ENCODE measurements at regions not wholly inside any gene's neighbourhood (a gene's known extent, or its start where the extent isn't known, plus 50 kb on each side); places are given as distances from the start of the nearest gene placed in this dataset.
"Not testable (repeated sequence)": the region's sequence is repeated elsewhere in the genome, so short reads cannot be mapped to it uniquely, and the experiment has no call there.

GRCh38 chr12:5305886-5306545 lies 125.9 kb upstream of the NTF3 start:
- Mint-ChIP-seq H3K4me3 (no peak overlapping the region), H3K9me3 (no peaks in the 10 kb centered on the region), H3K36me3 (no peaks in the 10 kb centered on the region), H3K27ac (no peak overlapping the region), H3K27me3 (peaks cover 8% of the 10 kb centered on the region), H3K4me1 (no peaks in the 10 kb centered on the region)
- DNase-seq: no peak

DNA sequence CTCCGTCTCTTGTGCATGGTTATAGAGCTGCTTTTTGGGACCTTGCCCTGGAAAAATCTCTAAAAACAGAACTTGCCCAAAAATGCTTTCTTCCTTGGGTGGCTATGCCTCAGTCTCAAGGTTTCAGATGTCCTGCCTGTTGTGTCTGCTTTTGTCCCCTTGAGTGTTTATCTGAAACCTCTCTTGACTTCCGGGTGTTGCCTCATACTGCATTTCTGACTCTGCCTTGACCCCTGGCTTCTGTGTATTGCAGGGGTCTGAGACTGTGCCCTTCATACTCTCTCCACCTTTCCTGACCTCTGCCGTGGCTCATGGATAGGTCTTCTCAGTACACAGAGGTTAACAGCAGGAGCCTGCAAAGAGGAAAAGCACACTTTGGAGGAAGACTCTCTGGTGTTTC lies 124.8 kb upstream of the NTF3 start:
- no peak for DNase-seq
- no peaks in the 10 kb centered on the region for H3K4me1 Mint-ChIP-seq
- H3K36me3 Mint-ChIP-seq: no peaks in the 10 kb centered on the region
- H3K9me3 Mint-ChIP-seq: no peaks in the 10 kb centered on the region
- H3K27me3 Mint-ChIP-seq: peaks cover 2% of the 10 kb centered on the region
- no peak overlapping the region for H3K4me3 Mint-ChIP-seq
- no peak overlapping the region for H3K27ac Mint-ChIP-seq

- Mint-ChIP-seq H3K36me3 (no peaks in the 10 kb centered on the region), H3K27ac (no peak overlapping the region), H3K27me3 (peaks cover 1% of the 10 kb centered on the region), H3K9me3 (no peaks in the 10 kb centered on the region), H3K4me3 (no peak overlapping the region), H3K4me1 (no peaks in the 10 kb centered on the region)
- DNase-seq: no peak
These were observed 123.7 kb upstream of the NTF3 start for GRCh38 chr12:5308216-5308615.

GRCh38 chr12:5308996-5309395 lies 122.9 kb upstream of the NTF3 start:
- DNase-seq: no peak
- Mint-ChIP-seq H3K4me1 (no peaks in the 10 kb centered on the region), H3K27me3 (peaks cover 3% of the 10 kb centered on the region), H3K9me3 (no peaks in the 10 kb centered on the region), H3K4me3 (no peak overlapping the region), H3K36me3 (no peaks in the 10 kb centered on the region), H3K27ac (no peak overlapping the region)

- Mint-ChIP-seq H3K9me3 (peaks cover 2% of the 10 kb centered on the region), H3K27me3 (peaks cover 3% of the 10 kb centered on the region), H3K4me3 (no peak overlapping the region), H3K27ac (no peak overlapping the region), H3K4me1 (no peaks in the 10 kb centered on the region), H3K36me3 (no peaks in the 10 kb centered on the region)
- DNase-seq: no peak
These were observed 122.3 kb upstream of the NTF3 start for GRCh38 chr12:5309654-5310053.

GRCh38 chr12:5310151-5310550 lies 121.8 kb upstream of the NTF3 start:
- no peaks in the 10 kb centered on the region for H3K4me1 Mint-ChIP-seq
- no peaks in the 10 kb centered on the region for H3K36me3 Mint-ChIP-seq
- peaks cover 2% of the 10 kb centered on the region for H3K9me3 Mint-ChIP-seq
- H3K27ac Mint-ChIP-seq: no peak overlapping the region
- no peak overlapping the region for H3K4me3 Mint-ChIP-seq
- no peak for DNase-seq
- peaks cover 3% of the 10 kb centered on the region for H3K27me3 Mint-ChIP-seq

DNA sequence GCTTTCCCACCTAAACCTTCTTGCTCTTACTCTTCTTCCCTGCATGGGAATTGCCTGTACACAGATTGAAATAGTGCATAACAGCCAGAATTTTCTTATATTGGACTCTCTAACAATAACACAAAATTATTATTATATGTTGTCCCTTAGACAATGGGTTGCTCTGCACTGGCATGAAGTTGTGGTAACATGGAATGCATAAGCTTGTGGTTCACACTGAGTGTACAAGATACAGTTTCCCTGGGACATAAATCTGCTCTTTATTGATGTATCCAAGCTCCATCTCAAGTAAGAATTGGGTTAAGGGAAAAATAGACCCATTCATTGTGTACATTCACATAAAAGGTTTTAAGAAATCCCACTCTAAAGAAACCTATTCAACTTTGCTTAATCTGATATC lies 114.4 kb upstream of the NTF3 start:
- H3K27me3 Mint-ChIP-seq: peaks cover 19% of the 10 kb centered on the region
- H3K9me3 Mint-ChIP-seq: peaks cover 8% of the 10 kb centered on the region
- no peak overlapping the region for H3K27ac Mint-ChIP-seq
- no peaks in the 10 kb centered on the region for H3K4me1 Mint-ChIP-seq
- H3K4me3 Mint-ChIP-seq: no peak overlapping the region
- DNase-seq: no peak
- H3K36me3 Mint-ChIP-seq: no peaks in the 10 kb centered on the region

- DNase-seq: no peak
- no peaks in the 10 kb centered on the region for H3K36me3 Mint-ChIP-seq
- peaks cover 18% of the 10 kb centered on the region for H3K27me3 Mint-ChIP-seq
These were observed 113.0 kb upstream of the NTF3 start for GRCh38 chr12:5318874-5319273.

GRCh38 chr12:5328669-5329517 lies 103.0 kb upstream of the NTF3 start:
- no peaks in the 10 kb centered on the region for H3K4me1 Mint-ChIP-seq
- peaks cover 7% of the 10 kb centered on the region for H3K9me3 Mint-ChIP-seq
- H3K4me3 Mint-ChIP-seq: no peak overlapping the region
- peaks cover 4% of the 10 kb centered on the region for H3K27me3 Mint-ChIP-seq
- no peak for DNase-seq
- no peaks in the 10 kb centered on the region for H3K36me3 Mint-ChIP-seq
- no peak overlapping the region for H3K27ac Mint-ChIP-seq

More at GRCh38 chr12:5318874-5319273, 113.0 kb upstream of the NTF3 start:
- H3K4me3 Mint-ChIP-seq: no peak overlapping the region
- peaks cover 8% of the 10 kb centered on the region for H3K9me3 Mint-ChIP-seq
- no peak overlapping the region for H3K27ac Mint-ChIP-seq
- H3K4me1 Mint-ChIP-seq: no peaks in the 10 kb centered on the region

GRCh38 chr12:5332551-5332950 lies 99.4 kb upstream of the NTF3 start:
- H3K9me3 Mint-ChIP-seq: no peaks in the 10 kb centered on the region
- H3K36me3 Mint-ChIP-seq: no peaks in the 10 kb centered on the region

DNA sequence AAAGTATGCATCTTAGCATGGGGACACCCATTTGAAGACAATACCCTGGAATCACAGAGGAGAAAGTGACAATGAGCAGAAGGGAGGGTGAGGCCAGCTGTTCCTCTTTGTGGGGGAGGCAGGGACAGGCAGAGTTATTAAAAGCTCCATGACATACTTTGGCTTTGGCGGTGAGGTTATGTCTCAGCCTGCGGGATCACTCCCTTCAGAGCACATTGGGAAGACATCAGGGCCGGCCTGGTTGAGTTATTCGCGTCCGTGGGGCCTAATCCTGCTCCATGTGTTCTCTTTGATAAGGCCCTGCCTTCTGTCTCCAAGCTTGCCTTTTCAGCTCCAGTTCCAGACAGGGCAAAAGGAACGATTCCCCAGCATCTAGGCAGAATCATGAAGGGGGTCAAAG lies 98.8 kb upstream of the NTF3 start:
- Mint-ChIP-seq H3K4me1 (no peaks in the 10 kb centered on the region), H3K27me3 (peaks cover 3% of the 10 kb centered on the region), H3K9me3 (no peaks in the 10 kb centered on the region), H3K27ac (no peak overlapping the region), H3K36me3 (no peaks in the 10 kb centered on the region), H3K4me3 (no peak overlapping the region)
- DNase-seq: no peak

More at GRCh38 chr12:5332551-5332950, 99.4 kb upstream of the NTF3 start:
- no peak for DNase-seq
- Mint-ChIP-seq H3K27ac (no peak overlapping the region), H3K4me3 (no peak overlapping the region), H3K27me3 (peaks cover 3% of the 10 kb centered on the region), H3K4me1 (no peaks in the 10 kb centered on the region)

DNA sequence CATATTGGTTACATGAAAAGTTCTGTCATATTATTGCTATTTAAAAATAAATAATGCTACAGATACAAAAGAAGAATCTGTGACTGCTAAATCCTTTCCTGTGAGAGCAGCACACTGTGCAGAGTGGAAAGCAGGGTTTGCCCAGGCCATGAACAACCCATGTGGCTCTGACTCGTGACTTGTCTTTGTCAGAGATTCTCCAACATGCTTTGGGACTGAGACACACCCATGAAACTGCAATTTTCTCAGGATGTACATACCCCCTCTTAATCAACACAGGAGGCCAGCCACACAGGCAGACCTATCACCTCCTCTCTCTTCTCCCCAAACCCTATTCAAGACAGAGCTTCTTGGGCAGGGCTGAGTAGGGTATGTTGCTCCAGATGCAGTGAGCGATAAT lies 96.8 kb upstream of the NTF3 start:
- Mint-ChIP-seq H3K9me3 (no peaks in the 10 kb centered on the region), H3K4me1 (no peaks in the 10 kb centered on the region), H3K27me3 (peaks cover 3% of the 10 kb centered on the region), H3K27ac (no peak overlapping the region), H3K36me3 (no peaks in the 10 kb centered on the region), H3K4me3 (no peak overlapping the region)
- DNase-seq: no peak

GRCh38 chr12:5341086-5341485 lies 90.8 kb upstream of the NTF3 start:
- not testable (repeated sequence) for H3K27ac Mint-ChIP-seq

GRCh38 chr12:5343711-5344110 lies 88.2 kb upstream of the NTF3 start:
- Mint-ChIP-seq H3K4me3 (no peak overlapping the region), H3K9me3 (no peaks in the 10 kb centered on the region), H3K36me3 (no peaks in the 10 kb centered on the region), H3K27ac (no peak overlapping the region), H3K27me3 (peaks cover 19% of the 10 kb centered on the region), H3K4me1 (no peaks in the 10 kb centered on the region)
- no peak for DNase-seq

More at GRCh38 chr12:5341086-5341485, 90.8 kb upstream of the NTF3 start:
- peaks cover 11% of the 10 kb centered on the region for H3K27me3 Mint-ChIP-seq
- not testable (repeated sequence) for DNase-seq, H3K4me1 Mint-ChIP-seq, H3K4me3 Mint-ChIP-seq, H3K36me3 Mint-ChIP-seq, H3K9me3 Mint-ChIP-seq

- Mint-ChIP-seq H3K27me3 (peaks cover 19% of the 10 kb centered on the region), H3K36me3 (no peaks in the 10 kb centered on the region)
These were observed 87.8 kb upstream of the NTF3 start for GRCh38 chr12:5344131-5344530.

DNA sequence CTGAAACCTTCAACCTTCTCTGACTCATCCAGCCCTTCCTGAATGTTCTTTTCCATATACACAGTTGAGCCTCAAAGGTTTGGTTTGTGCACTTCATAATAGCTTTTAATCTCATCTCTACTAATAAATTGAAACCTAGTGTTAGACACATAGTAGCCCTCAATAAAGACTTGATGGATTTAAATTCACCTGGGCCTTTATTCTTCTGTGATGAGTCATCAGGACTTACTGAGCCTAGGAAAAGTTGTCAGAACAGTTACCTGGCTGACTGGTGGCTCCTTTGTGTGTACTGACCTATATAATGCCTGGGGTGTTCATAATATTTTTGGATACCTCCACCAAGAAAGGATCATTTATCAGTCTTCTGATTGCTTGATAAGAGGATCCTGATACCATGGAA lies 86.4 kb upstream of the NTF3 start:
- H3K27me3 Mint-ChIP-seq: peaks cover 19% of the 10 kb centered on the region
- H3K9me3 Mint-ChIP-seq: no peaks in the 10 kb centered on the region
- no peak for DNase-seq
- H3K4me1 Mint-ChIP-seq: no peaks in the 10 kb centered on the region
- no peak overlapping the region for H3K27ac Mint-ChIP-seq
- H3K36me3 Mint-ChIP-seq: no peaks in the 10 kb centered on the region
- no peak overlapping the region for H3K4me3 Mint-ChIP-seq

More at GRCh38 chr12:5344131-5344530, 87.8 kb upstream of the NTF3 start:
- no peak for DNase-seq
- no peaks in the 10 kb centered on the region for H3K4me1 Mint-ChIP-seq
- no peak overlapping the region for H3K27ac Mint-ChIP-seq
- H3K4me3 Mint-ChIP-seq: no peak overlapping the region
- H3K9me3 Mint-ChIP-seq: no peaks in the 10 kb centered on the region

Measured in activated naive CD8-positive, alpha-beta T cell treated with anti-CD3 and anti-CD28 coated beads for 36 hours (primary cell).